ENCODE measurements at regions not wholly inside any gene's neighbourhood (a gene's known extent, or its start where the extent isn't known, plus 50 kb on each side); places are given as distances from the start of the nearest gene placed in this dataset.

DNA sequence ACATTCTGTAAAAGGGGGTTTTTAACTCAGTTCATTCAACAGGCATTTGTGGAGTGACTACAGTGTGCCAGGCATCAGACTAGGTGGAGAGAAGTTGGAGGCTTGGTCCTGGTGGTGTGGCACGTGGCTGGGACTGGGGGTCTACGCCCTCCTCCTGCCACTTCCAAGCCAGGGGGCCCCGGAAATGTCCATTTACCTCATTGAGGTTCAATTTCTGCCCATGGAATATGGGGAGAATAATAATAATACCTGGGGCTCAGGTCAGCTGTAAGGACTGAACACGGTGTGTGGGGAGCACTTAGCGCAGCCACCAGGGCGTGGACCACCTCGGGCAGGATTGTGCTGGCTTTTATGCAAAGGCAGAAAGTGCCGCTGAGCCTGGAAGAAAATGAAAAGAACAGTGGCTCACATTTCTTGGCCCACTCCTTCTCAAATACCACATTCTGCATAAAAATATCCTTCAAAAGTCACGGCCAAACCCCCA is 229.4 kb downstream of the ANKRD60 start:
- TF ChIP-seq, protein P1, sequence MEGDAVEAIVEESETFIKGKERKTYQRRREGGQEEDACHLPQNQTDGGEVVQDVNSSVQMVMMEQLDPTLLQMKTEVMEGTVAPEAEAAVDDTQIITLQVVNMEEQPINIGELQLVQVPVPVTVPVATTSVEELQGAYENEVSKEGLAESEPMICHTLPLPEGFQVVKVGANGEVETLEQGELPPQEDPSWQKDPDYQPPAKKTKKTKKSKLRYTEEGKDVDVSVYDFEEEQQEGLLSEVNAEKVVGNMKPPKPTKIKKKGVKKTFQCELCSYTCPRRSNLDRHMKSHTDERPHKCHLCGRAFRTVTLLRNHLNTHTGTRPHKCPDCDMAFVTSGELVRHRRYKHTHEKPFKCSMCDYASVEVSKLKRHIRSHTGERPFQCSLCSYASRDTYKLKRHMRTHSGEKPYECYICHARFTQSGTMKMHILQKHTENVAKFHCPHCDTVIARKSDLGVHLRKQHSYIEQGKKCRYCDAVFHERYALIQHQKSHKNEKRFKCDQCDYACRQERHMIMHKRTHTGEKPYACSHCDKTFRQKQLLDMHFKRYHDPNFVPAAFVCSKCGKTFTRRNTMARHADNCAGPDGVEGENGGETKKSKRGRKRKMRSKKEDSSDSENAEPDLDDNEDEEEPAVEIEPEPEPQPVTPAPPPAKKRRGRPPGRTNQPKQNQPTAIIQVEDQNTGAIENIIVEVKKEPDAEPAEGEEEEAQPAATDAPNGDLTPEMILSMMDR (IDR thresholded peaks at IDR 0.05): no peak
- TF ChIP-seq POLR2A (IDR thresholded peaks at IDR 0.05): no peak

Data from breast epithelium (tissue), 3 donors.